IMR-90 (cell line): ENCODE measurements at regions not wholly inside any gene's neighbourhood (a gene's known extent, or its start where the extent isn't known, plus 50 kb on each side); places are given as distances from the start of the nearest gene placed in this dataset.
A peak's percentile ranks its signal among the peaks of the same experiment; 100 is the strongest.

Source experiments
- ATAC-seq: fragments of 200-7000 bp; cut with Tn5 transposase; 2 replicates; pipeline ENCODE4 v1.9.1; 2020; ENCODE audit warnings: low read depth, mild to moderate bottlenecking, moderate library complexity
- BruUV-seq: library from RNA; stranded (reverse); fragments of 400-500 nt; replicated peaks from 2 replicates; lab custom pipeline; 2021; lab: Mats Ljungman, UMichigan
- CTCF ChIA-PET: fragments of 300-600 bp; formaldehyde crosslinking; extraction: SDS; loops from one replicate; lab custom pipeline; 2021; ENCODE audit warnings: antibody characterized with exemption; lab: Yijun Ruan, JAX
- POLR2A ChIA-PET: fragments of 300-600 bp; sonication (Branson Sonifier 250); formaldehyde crosslinking; loops from one replicate; lab custom pipeline; 2022; ENCODE audit warnings: antibody characterized with exemption; ENCODE audit not compliant: unreplicated experiment; lab: Charles Lee
- DNase-seq: peaks from one replicate; pipeline ENCODE4 v3.0.0; 2013
- H2AFZ ChIP-seq: replicated peaks from 2 replicates; pipeline ENCODE3; 2013; ENCODE audit warnings: low read length, mild to moderate bottlenecking; ENCODE audit not compliant: poor library complexity
- H2AK5ac ChIP-seq: 2 replicates; pipeline ENCODE4 v1.6.1; 2013; ENCODE audit warnings: low read depth, low read length, inconsistent platforms
- H2AK9ac ChIP-seq: replicated peaks from 2 replicates; pipeline ENCODE3; 2013; ENCODE audit warnings: mild to moderate bottlenecking, low read depth, low read length, moderate library complexity; ENCODE audit not compliant: poor library complexity
- H2BK120ac ChIP-seq: 2 replicates; pipeline ENCODE4 v1.6.1; 2013; ENCODE audit warnings: low read depth, low read length, inconsistent platforms
- H2BK15ac ChIP-seq: 3 replicates; pipeline ENCODE4 v1.6.1; 2013; ENCODE audit warnings: low read depth, low read length, inconsistent platforms
- H2BK20ac ChIP-seq: 2 replicates; pipeline ENCODE4 v1.6.1; 2013; ENCODE audit warnings: low read depth, mild to moderate bottlenecking, inconsistent platforms, low read length, moderate library complexity
- H2BK5ac ChIP-seq: 2 replicates; pipeline ENCODE4 v1.6.1; 2013; ENCODE audit warnings: mild to moderate bottlenecking, low read depth, low read length, inconsistent platforms; ENCODE audit not compliant: poor library complexity, severe bottlenecking
- H3K14ac ChIP-seq: replicated peaks from 2 replicates; pipeline ENCODE4 v1.6.1; 2013; ENCODE audit warnings: low read depth, low read length, inconsistent platforms
- H3K18ac ChIP-seq: 2 replicates; pipeline ENCODE4 v1.6.1; 2013; ENCODE audit warnings: low read depth, low read length, control low read depth
- H3K23ac ChIP-seq: 2 replicates; pipeline ENCODE4 v1.6.1; 2013; ENCODE audit warnings: low read depth, low read length, inconsistent platforms
- H3K27ac ChIP-seq: 2 replicates; pipeline ENCODE4 v1.5.1; 2013; ENCODE audit warnings: mild to moderate bottlenecking, control low read depth, low read length; ENCODE audit not compliant: insufficient read depth
- H3K27me3 ChIP-seq: 2 replicates; pipeline ENCODE4 v1.6.1; 2013; ENCODE audit warnings: low read length; ENCODE audit not compliant: control insufficient read depth, insufficient read depth
- H3K36me3 ChIP-seq: 2 replicates; pipeline ENCODE4 v1.6.1; 2013; ENCODE audit warnings: low read length, mixed read lengths; ENCODE audit not compliant: control insufficient read depth, insufficient read depth
- H3K4ac ChIP-seq: 2 replicates; pipeline ENCODE4 v1.6.1; 2013; ENCODE audit warnings: low read depth, low read length, inconsistent platforms
- H3K4me1 ChIP-seq: 2 replicates; pipeline ENCODE4 v1.6.1; 2013; ENCODE audit warnings: low read length, mixed read lengths; ENCODE audit not compliant: control insufficient read depth, insufficient read depth
- H3K4me2 ChIP-seq: 2 replicates; pipeline ENCODE4 v1.6.1; 2013; ENCODE audit warnings: low read depth, mild to moderate bottlenecking, control low read depth, low read length, moderate library complexity
- H3K4me3 ChIP-seq: 2 replicates; pipeline ENCODE4 v1.5.1; 2013; ENCODE audit warnings: low read depth, mild to moderate bottlenecking, control low read depth, low read length, moderate library complexity; ENCODE audit not compliant: insufficient read depth
- H3K56ac ChIP-seq: 2 replicates; pipeline ENCODE4 v1.6.1; 2013; ENCODE audit warnings: low read length, inconsistent platforms; ENCODE audit not compliant: insufficient read depth; ENCODE audit errors: extremely low read depth
- H3K79me1 ChIP-seq, 2 experiments: 2 replicates each; pipeline ENCODE4 v1.6.1; 2013; ENCODE audit warnings: low read length in 2 of 2, inconsistent platforms in 1 of 2, low read depth in 1 of 2
- H3K9ac ChIP-seq: 2 replicates; pipeline ENCODE4 v1.6.1; 2013; ENCODE audit warnings: low read depth, low read length, control low read depth
- H3K9me1 ChIP-seq: 2 replicates; pipeline ENCODE4 v1.6.1; 2013; ENCODE audit warnings: low read length, inconsistent platforms; ENCODE audit not compliant: insufficient read depth
- H3K9me3 ChIP-seq: 2 replicates; pipeline ENCODE4 v1.6.1; 2013; ENCODE audit warnings: low read length; ENCODE audit not compliant: control insufficient read depth, insufficient read depth
- H4K20me1 ChIP-seq: 2 replicates; pipeline ENCODE4 v1.6.1; 2013; ENCODE audit warnings: low read length, inconsistent platforms; ENCODE audit not compliant: insufficient read depth
- H4K5ac ChIP-seq: 2 replicates; pipeline ENCODE4 v1.6.1; 2013; ENCODE audit warnings: mild to moderate bottlenecking, low read depth, low read length, control low read depth
- H4K8ac ChIP-seq, 2 experiments: 2 replicates each; pipeline ENCODE4 v1.6.1; 2013; ENCODE audit warnings: low read depth in 2 of 2, low read length in 2 of 2, control low read depth in 1 of 2, inconsistent platforms in 1 of 2
- H4K91ac ChIP-seq: 2 replicates; pipeline ENCODE4 v1.6.1; 2013; ENCODE audit warnings: low read depth, low read length, inconsistent platforms; ENCODE audit not compliant: insufficient read depth
- CEBPB ChIP-seq: IDR thresholded peaks from 2 replicates; pipeline ENCODE4 v1.6.1; 2012; ENCODE audit warnings: low read depth, low read length, improper control_type of control experiment
- FOS ChIP-seq: fragments of 150-350 bp; IDR thresholded peaks from 2 replicates; pipeline ENCODE4 v1.6.1; 2016; ENCODE audit warnings: low read depth, low read length
- RCOR1 ChIP-seq: IDR thresholded peaks from 2 replicates; pipeline ENCODE4 v1.6.1; 2012; ENCODE audit warnings: mild to moderate bottlenecking, low read length, improper control_type of control experiment; ENCODE audit not compliant: insufficient replicate concordance
- WGBS, 2 experiments: methylation state at CpG; one replicate each; pipeline versions ENCODE4 v1.1.5 to v1.1.7; 2013; ENCODE audit warnings: missing lambda C conversion rate in 2 of 2; ENCODE audit not compliant: insufficient read length in 1 of 2; ENCODE audit errors: extremely low coverage in 2 of 2; 5-methylcytosine and 5-hydroxymethylcytosine counted together
- dilution Hi-C: fragments of 300-500 bp; cut with HindIII; formaldehyde crosslinking; loops from one replicate; pipeline ENCODE4 v1.14.3; 2018; ENCODE audit warnings: low sequenced_read_pairs; ENCODE audit not compliant: unreplicated experiment
- in situ Hi-C: fragments of 300-500 bp; cut with MboI; formaldehyde crosslinking; loops from 3 replicates; pipeline ENCODE4 v1.14.3; 2019; ENCODE audit warnings: low sequenced_read_pairs, inconsistent platforms, mixed read lengths
- intact Hi-C: fragments of 100-400 bp; cut with micrococcal nuclease; formaldehyde crosslinking; loops from 2 replicates; pipeline ENCODE4 v1.10.0; 2022
- TF ChIP-seq, protein P1 (sequence below): fragments of 150-350 bp; IDR thresholded peaks from 2 replicates; pipeline ENCODE4 v1.6.1; 2016; ENCODE audit warnings: low read depth, mild to moderate bottlenecking, low read length, moderate library complexity, borderline replicate concordance

DNA sequence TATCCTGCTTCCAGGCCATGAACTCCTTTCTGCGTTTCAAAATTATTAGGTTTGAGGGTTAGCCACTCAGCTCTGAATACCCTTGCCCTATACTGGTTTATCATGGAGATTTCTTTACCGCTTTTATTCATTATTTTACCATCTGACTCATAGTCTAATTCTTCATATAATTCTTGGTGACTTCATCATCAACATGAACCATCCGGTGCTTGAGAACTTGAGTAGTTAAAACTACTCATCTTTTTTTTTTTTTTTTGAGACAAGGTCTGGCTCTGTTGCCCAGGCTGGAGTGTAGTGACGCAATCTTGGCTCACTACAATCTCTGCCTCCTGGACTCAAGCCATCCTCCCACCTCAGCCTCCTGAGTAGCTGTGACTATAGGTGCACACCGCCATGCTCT lies 94.2 kb upstream of the LHCGR start:
- WGBS, 2 experiments: no CpG with 5 or more reads among the region's 5 CpGs
- H2AK5ac ChIP-seq: peak overlapping the region; percentile 97
- peak; percentile 92 for DNase-seq
- no peaks in the 10 kb centered on the region for H3K27me3 ChIP-seq
- dilution Hi-C loops: no loop called here
- H3K9me3 ChIP-seq: no peaks in the 10 kb centered on the region
- ChIA-PET CTCF (interaction anchor here (0.6 to 0.7 kb wide), 2 partner anchors 134 to 198 kb away, joined by 3 read pairs; no protein-coding TSS in a partner anchor), POLR2A (no interaction called here)
- peak overlapping the region; percentile 85 to 93 for H4K8ac ChIP-seq
- H3K36me3 ChIP-seq: no peaks in the 10 kb centered on the region
- H4K5ac ChIP-seq: peak overlapping the region; percentile 97
- peak overlapping the region; percentile 88 for H3K27ac ChIP-seq
- ATAC-seq: peak; percentile 56
- H3K4me1 ChIP-seq: peaks cover 34% of the 10 kb centered on the region
- peak overlapping the region; percentile 50; the same call in 1 of the 2 replicates for H3K4me2 ChIP-seq
- no peak overlapping the region for H3K4me3 ChIP-seq
- peak overlapping the region; percentile 98 for H2BK5ac ChIP-seq
- no peaks in the 10 kb centered on the region for H4K20me1 ChIP-seq
- H2AK9ac ChIP-seq: no peak overlapping the region
- peak overlapping the region; percentile 92; the same call in 2 of the 3 replicates for H2BK15ac ChIP-seq
- in situ Hi-C loops: loop anchor here (10.0 kb wide), 1 partner anchor 135 kb away; no protein-coding TSS in a partner anchor
- no peaks in the 10 kb centered on the region for H3K79me1 ChIP-seq
- peak overlapping the region; percentile 97 for H4K91ac ChIP-seq
- H3K4ac ChIP-seq: peak overlapping the region; percentile 85
- H3K18ac ChIP-seq: peak overlapping the region; percentile 97
- intact Hi-C loops: no loop called here
- H3K9ac ChIP-seq: peak overlapping the region; percentile 39; the same call in 1 of the 2 replicates
- peak overlapping the region; percentile 79 for H3K14ac ChIP-seq
- H3K56ac ChIP-seq: peak overlapping the region; percentile 80
- peak overlapping the region; percentile 99 for H2BK20ac ChIP-seq
- H2AFZ ChIP-seq: no peak overlapping the region
- no TSS peak for BruUV-seq
- peaks cover 12% of the 10 kb centered on the region for H3K9me1 ChIP-seq
- H2BK120ac ChIP-seq: peak overlapping the region; percentile 95
- H3K23ac ChIP-seq: peak overlapping the region; percentile 64
- peak; percentile 80 for TF ChIP-seq FOS
- TF ChIP-seq, protein P1, sequence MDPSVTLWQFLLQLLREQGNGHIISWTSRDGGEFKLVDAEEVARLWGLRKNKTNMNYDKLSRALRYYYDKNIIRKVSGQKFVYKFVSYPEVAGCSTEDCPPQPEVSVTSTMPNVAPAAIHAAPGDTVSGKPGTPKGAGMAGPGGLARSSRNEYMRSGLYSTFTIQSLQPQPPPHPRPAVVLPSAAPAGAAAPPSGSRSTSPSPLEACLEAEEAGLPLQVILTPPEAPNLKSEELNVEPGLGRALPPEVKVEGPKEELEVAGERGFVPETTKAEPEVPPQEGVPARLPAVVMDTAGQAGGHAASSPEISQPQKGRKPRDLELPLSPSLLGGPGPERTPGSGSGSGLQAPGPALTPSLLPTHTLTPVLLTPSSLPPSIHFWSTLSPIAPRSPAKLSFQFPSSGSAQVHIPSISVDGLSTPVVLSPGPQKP: no peak
- peak; percentile 94 for TF ChIP-seq CEBPB
- TF ChIP-seq RCOR1: peak; percentile 26
